A204.1 (cell line): ENCODE measurements at regions not wholly inside any gene's neighbourhood (a gene's known extent, or its start where the extent isn't known, plus 50 kb on each side); places are given as distances from the start of the nearest gene placed in this dataset.
"Not testable (repeated sequence)": the region's sequence is repeated elsewhere in the genome, so short reads cannot be mapped to it uniquely, and the experiment has no call there.

Source experiments
- FAIRE-seq: peaks from 2 replicates; lab custom pipeline; 2012; peaks lifted over from hg19 to GRCh38; lab: Jason Lieb, UNC

GRCh38 chr7:68936471-68937035, 661.7 kb upstream of the AUTS2 start:
- FAIRE-seq, result no peak

- no peak for FAIRE-seq
These were observed 660.1 kb upstream of the AUTS2 start for GRCh38 chr7:68938151-68938550.

- no peak for FAIRE-seq
These were observed 654.5 kb upstream of the AUTS2 start for GRCh38 chr7:68943786-68944185.

- FAIRE-seq, result no peak
These were observed 642.6 kb upstream of the AUTS2 start for GRCh38 chr7:68955656-68956055.

GRCh38 chr7:68958571-68958970, 639.7 kb upstream of the AUTS2 start:
- no peak for FAIRE-seq

GRCh38 chr7:68963552-68963951, 634.7 kb upstream of the AUTS2 start:
- no peak for FAIRE-seq

- no peak for FAIRE-seq
These were observed 634.2 kb upstream of the AUTS2 start for GRCh38 chr7:68964060-68964459.

- FAIRE-seq, result no peak
These were observed 632.9 kb upstream of the AUTS2 start for GRCh38 chr7:68965351-68965750.

GRCh38 chr7:68967598-68967997, 630.7 kb upstream of the AUTS2 start:
- FAIRE-seq, result no peak

GRCh38 chr7:68969571-68969970, 628.7 kb upstream of the AUTS2 start:
- FAIRE-seq, result no peak

- no peak for FAIRE-seq
These were observed 626.5 kb upstream of the AUTS2 start for GRCh38 chr7:68971634-68972340.

- FAIRE-seq, result no peak
These were observed 620.8 kb upstream of the AUTS2 start for GRCh38 chr7:68977385-68978055.

GRCh38 chr7:68978710-68979109, 619.6 kb upstream of the AUTS2 start:
- no peak for FAIRE-seq

GRCh38 chr7:68980011-68980410, 618.3 kb upstream of the AUTS2 start:
- FAIRE-seq, result no peak

GRCh38 chr7:68980432-68980831, 617.8 kb upstream of the AUTS2 start:
- FAIRE-seq, result not testable (repeated sequence)

GRCh38 chr7:68984306-68984705, 614.0 kb upstream of the AUTS2 start:
- no peak for FAIRE-seq

GRCh38 chr7:68994841-68995240, 603.4 kb upstream of the AUTS2 start:
- no peak for FAIRE-seq

- no peak for FAIRE-seq
These were observed 600.1 kb upstream of the AUTS2 start for GRCh38 chr7:68998136-68998535.

GRCh38 chr7:69002416-69002815, 595.9 kb upstream of the AUTS2 start:
- FAIRE-seq, result no peak

- FAIRE-seq, result no peak
These were observed 586.1 kb upstream of the AUTS2 start for GRCh38 chr7:69012149-69012548.

GRCh38 chr7:69017208-69017607, 581.1 kb upstream of the AUTS2 start:
- FAIRE-seq, result no peak

- FAIRE-seq, result no peak
These were observed 580.1 kb upstream of the AUTS2 start for GRCh38 chr7:69018200-69018599.

- FAIRE-seq, result no peak
These were observed 578.8 kb upstream of the AUTS2 start for GRCh38 chr7:69019437-69019836.

- FAIRE-seq, result no peak
These were observed 577.7 kb upstream of the AUTS2 start for GRCh38 chr7:69020536-69020935.
